GM21786 (cell line): ENCODE measurements at regions not wholly inside any gene's neighbourhood (a gene's known extent, or its start where the extent isn't known, plus 50 kb on each side); places are given as distances from the start of the nearest gene placed in this dataset.
"Not testable (repeated sequence)": the region's sequence is repeated elsewhere in the genome, so short reads cannot be mapped to it uniquely, and the experiment has no call there.

ENCODE experiments used
- ATAC-seq: cut with Tn5 transposase; IDR thresholded peaks from one replicate; pipeline ENCODE4 v1.9.1; 2021; ENCODE audit not compliant: unreplicated experiment

DNA sequence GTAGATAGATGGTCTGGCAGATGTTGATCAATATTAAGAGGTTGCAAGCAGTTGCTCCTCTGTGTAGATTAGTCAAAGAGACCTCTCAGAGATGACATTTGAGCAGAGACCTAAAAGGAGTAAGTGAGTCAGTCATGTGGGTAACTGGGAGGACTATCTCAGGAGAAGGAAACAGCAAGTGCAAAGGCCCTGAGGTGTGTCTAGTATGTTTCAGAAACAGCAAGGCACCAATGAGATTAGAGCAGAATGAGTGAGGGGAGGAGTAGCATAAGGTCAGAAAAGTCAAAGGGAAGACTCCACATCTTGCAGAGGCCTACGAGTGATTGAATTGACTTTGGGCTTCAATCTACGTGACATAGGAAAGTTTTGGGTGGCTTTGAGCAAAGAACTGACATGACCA, 89.8 kb upstream of the COL1A2 start:
- no peak for ATAC-seq

DNA sequence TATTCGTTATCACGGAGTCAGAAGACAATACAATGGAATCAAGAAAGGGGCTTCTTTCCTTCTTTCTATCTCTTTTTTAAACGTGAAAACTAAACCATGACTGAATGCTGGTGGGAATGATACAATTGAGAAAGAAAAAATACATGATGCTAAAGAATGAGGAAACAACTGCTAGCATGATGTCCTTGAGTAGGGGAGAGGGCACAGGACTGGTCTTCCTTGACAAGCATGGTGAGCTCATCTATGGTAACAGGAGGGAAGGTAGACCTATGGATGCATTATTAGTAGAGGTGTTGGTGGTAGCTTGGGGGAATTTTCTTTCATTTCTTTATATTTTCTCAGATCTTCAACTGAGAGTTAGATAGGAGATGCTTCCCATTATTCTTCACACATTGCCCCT, 88.9 kb upstream of the COL1A2 start:
- no peak for ATAC-seq

DNA sequence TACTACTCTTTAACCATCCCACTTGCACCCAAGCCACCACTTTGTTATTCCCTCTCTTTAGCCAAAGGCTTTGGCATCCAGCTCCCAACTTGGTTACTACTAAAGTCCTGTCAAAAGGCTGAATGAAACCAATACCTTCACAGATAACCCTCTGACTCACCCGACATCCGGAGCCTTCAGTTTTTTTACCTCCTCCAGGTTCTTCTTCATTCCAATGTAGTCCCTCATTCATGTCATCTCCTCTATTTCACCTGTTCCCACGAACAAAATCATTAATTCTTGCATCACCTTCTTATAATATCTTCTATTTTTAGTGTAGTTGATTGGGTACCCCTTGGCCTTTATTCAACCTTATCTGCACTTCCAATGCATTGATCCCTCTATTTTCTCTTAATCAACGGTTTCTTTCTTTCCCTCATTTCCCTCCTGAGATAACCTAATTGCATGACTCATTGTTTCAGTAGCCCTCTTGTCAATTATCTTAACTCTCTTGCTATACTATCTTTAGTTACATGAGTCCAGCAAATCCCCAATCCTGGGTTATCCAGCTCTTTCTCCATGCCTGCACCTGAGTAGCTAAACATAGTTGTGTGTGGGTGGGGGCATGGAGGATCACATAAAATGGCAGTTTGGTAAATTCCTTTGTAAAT, 87.2 kb upstream of the COL1A2 start:
- ATAC-seq: no peak

DNA sequence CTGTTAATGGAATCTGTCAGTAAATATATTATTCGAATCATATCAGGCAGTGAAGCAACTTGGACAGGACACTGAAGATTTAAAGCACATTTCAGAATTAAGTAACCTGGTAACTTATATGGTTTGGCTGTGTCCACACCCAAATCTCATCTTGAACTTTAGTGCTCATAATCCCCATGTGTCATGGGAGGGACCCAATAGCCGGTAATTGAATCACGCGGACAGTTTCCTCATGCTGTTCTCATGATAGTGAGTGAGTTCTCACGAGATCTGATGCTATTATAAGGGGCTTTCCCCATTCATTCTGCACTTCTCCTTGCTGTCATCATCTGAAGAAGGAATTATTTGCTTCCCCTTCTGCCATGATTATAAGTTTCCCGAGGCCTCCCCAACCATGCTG, 83.2 kb upstream of the COL1A2 start:
- no peak for ATAC-seq

DNA sequence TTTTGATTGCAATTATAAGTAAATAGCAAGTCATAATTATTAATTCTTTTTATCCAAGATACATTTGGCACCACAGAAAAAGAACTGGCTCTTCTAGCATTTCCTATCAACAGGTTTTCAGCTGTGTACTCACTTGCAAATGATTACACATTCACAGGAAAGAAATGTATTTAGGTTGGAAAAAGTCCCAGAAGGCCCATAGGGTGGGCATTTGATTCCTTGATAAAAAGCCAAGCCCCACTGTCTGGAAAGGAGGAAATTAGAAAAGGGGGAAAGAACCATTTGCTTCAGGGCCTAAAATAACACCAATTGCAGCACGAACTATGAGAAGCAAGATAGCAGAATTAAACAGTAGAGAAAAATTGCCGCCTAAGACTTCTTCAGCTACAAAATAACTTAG, 80.8 kb upstream of the COL1A2 start:
- ATAC-seq: no peak

DNA sequence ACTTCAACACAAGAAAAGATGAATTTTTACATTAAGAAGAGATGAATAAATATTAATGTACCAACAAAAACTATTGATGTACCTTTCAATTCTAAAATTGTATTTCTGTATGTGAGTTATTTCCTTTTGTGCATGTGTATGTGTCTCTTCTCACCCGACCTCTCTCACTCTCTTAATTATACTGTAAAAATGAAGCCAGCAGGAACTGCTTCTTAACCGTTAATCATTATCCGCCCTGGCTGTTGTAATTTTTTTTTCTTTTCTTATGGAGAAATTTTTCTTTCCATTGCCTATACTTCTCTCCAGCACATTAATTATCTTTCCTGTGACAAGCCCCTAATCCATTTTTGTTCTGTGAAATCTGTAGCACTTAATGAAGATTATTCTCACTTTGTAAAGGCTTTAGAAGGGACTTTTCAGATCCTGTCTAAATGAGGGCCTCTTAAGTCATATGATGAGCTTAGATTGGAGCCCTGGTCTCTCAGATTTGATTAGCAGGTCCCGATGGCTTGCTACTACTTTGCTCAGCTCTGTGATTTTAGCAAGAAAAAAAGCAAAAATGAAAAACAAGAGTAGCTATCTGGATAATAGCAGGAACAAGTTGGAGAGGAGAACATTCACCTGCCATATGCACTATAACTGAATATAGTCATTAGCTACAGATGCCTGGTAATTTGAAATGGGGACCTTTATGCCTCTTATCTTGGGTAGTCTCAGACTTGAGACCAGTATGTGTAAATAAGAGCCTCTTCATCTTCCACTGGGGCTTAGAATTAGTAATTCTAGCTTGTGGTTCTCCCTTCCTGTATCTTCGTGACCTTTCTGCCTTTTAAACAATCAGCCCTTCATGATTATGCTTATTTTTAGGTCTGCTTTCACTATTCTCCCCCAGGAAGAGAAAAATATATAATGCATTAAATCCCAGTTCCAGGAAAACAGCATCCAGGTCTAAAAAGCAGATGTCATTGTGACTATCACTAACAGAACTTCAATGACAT, 80.0 kb upstream of the COL1A2 start:
- no peak for ATAC-seq

DNA sequence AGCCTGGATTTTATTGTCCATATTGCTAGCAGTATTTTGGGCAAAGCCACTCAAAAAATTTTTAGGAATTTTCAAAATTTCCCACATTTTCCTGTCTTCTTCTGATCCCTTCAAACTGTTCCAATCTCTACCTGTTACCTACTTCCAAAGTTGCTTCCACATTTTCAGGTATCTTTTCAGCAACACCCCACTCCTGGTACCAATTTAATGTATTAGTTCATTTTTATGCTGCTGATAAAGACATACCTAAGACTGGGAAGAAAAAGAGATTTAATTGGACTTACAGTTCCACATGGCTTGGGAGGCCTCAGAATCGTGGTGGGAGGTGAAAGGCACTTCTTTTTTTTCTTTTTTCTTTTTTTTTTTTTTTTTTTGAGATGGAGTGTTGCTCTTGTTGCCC, 73.6 kb upstream of the COL1A2 start:
- not testable (repeated sequence) for ATAC-seq

DNA sequence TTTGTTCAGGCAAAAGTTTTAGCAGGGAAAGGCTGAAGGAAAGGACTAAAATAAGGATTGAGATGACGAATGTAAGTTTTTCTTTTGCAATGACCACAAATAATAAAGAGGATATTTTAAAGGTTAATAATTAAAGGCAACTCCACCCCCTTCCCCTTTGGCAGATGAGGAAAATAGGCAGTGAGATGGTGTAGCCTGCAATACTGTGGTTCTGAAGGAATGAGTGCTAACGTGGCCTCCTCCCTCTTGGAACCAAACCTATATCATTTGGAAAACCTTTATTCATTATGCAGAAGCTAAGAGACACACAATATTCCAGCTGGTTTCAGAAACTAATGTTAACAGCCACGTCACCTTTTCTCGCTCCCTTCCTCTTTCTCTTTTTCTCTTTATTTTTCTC, 70.9 kb upstream of the COL1A2 start:
- no peak for ATAC-seq

DNA sequence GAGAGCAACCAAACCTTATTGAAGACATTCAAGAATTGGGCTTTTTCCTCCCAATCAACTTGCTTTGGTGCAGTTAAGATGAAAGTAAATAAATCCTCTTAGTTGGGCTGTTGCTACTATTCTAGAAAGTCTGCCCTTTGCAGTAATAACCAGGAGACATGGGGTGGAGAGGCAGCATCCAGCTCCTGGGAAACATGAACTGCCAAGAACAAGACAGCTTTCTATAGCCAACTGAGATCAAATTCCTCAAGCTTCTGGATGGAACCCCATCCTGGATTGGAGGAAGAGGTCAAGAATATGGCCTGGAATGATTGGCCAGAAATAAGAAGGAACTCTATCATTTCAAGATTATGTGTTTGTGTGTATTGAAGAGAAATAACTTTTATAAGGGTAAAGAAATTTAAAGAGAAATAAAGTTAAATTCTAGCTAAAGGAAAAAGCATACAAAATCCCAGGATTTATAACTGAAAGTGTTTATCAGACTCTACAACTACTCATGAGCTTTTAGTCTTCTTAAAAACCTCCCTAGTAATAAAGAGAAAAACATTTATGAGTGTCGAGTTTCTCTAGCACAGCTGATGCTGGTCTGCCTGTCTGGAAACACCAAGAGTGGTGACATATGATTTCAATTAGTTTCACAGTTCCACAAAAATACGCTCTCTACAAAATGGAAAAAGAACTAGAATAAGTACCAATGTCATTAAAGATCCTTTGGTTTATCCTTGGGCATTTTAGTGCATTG, 70.1 kb upstream of the COL1A2 start:
- ATAC-seq: no peak

DNA sequence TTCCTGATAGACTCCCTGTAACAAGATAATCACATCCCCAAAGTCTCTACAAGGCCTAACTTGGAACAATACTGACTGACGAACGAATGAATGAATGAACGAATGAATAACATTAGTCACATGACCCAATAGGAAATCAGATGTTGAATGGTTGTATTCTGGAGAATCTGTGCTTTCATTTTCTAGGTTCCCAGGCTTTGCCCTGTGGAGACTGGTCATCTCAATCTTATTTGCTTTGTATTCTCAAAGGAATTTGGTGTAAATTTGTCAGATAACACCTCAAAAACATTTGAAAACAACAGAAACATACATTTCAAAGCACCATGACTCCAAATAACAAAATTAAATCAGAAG, 69.6 kb upstream of the COL1A2 start:
- ATAC-seq: no peak

DNA sequence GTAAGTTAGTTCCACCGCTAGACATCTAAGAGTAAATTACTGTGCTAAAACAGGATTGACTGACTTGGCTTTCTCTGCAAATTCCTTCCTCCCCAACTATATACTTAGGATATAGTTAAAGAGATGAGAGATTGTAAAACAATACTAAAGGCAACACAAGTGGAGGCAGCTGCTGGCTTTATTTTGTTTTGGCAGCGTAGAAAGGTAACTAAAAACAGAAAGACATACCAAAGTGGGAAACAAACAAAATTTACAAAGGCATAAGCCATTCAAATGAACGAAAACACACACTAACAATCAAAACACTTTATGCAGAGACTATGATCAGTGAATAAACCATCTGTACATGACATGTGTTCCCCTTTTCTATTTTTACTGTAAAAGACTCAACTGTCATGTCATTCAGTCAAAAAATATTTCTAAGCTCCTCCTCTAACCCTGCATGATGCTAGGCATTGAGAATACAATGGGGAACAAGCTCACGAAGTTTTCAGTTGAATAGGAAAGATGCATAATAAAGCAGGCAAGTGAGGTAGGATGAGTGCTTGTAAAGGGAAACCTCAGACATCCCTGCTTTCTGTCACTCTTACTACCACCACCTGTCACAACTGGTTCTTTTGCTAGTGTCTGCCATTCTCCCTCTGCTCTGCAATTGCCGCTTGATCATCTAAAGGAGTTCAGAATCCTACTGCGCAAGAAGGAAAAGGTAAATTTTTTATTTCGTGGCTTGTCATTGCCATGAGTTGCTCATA, 64.2 kb upstream of the COL1A2 start:
- ATAC-seq: no peak

DNA sequence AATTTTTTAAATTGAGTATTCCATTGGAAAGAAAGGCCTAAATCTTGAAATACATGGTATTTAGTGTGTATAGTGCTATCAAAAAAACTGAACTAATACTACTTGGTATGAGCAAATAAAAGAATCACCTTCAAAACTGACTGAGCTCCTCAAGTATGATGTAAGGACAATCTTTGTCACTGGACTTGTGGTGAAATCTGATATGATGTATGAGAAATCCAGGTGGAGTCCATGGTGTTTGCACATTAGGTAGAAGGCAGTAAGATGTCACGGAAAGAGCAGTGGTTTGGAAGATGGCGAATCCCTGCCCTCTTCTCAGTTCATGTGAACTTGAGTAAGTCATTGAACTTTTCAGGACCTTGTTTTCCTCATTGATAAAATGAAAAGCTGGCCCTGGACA, 62.1 kb upstream of the COL1A2 start:
- ATAC-seq: no peak

DNA sequence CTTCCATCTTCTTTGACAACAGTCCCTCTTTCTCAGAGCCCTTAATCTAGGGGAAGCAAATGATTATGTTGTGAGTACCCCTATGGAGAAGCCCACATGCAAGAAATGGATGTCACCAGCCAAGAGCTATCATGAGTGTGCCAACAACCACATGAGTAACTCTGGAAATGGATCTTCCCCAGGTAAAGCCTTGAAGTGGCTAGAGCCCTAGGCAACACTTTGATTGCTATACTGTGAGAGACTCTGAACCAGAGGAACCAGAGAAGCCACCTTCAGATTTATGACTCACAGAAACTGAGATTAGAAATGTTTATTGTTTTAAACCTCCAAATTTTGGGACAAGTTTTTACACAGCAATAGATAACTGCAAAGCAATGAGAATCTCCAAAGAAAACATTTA, 60.9 kb upstream of the COL1A2 start:
- ATAC-seq: no peak

DNA sequence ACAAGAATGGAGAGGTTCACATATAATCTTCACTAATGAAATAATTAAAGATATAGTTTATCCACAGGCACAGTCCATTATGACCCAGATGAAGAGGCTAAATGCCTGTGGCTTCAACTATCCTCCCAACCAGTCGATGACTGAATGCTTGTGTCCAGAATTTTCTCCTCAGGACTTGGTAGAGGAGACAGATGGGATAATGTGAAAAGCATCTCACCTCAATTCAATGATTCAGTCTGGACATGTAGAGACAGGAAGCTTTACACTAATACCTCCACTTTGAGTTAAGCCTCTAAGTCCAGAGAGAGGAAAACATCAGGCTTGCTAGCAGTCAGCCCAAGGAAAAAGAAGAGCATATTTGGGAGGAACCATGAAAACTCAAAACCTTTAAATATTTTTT, 59.1 kb upstream of the COL1A2 start:
- ATAC-seq: no peak

DNA sequence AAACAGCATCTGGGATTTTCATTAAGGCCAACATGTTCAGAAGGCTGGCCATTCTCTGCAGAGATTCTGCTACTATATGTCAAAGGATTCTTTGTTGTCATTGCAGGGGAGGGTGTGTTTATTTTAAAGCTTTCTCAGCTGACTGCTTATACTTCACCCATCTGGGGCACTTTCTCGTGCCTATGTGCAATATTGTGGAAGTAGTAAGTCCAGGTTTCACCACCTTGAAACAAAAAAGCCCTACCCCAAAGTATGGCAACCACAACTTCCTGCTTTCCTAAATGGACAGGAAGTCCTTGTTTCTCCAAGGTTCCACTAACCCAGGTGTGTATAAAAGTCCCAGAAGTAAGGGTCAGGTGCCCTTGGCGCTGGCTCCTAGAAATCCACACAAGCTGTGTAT, 58.7 kb upstream of the COL1A2 start:
- no peak for ATAC-seq

DNA sequence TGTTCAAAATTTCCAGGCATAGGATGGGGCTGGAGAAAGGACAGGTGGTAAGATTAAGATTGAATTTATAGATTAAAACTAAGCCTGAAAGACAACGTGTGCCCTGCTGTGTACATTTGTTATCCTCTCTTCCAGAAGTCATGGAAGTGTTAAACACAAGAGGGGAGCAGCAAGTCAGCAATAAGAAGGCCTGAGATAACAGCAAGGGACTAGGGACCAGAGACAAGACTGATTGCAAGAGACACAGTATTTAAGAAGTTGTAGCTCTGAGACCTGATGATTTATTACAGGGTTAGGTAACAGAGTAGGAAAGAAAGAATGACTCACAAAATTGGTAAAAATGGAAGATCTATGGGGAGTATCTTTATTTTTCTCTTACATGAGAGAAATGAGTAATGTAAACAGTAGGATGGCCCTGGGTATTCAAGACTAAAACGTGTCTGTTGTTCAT, 55.7 kb upstream of the COL1A2 start:
- ATAC-seq: no peak

DNA sequence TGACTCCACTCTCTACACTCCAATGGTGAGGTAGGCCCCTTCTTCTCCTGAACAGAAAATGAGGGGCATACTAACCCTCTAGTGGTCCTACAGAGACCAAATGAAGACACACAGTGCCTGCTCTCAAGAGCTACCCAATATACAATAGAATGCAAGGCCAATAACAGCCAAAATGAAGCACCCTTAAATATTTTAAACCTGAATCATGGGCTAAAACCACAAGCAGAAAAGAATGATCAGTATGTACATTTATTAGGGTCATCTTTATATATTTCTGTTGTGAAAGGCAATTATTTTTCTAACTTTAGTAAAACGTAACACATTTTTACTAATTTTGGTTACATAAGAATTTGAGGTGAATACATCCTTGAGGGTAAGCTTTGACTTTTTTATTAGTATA, 49.9 kb upstream of the COL1A2 start:
- ATAC-seq: no peak
